HepG2 (cell line): ENCODE measurements at regions not wholly inside any gene's neighbourhood (a gene's known extent, or its start where the extent isn't known, plus 50 kb on each side); places are given as distances from the start of the nearest gene placed in this dataset.
A peak's percentile ranks its signal among the peaks of the same experiment; 100 is the strongest.
"Not testable (repeated sequence)": the region's sequence is repeated elsewhere in the genome, so short reads cannot be mapped to it uniquely, and the experiment has no call there.

Experiments used
- ATAC-seq: fragments of 200-7000 bp; cut with Tn5 transposase; 3 replicates; pipeline ENCODE4 v1.9.1; 2020; ENCODE audit warnings: mild to moderate bottlenecking, moderate library complexity
- BruUV-seq: library from RNA; stranded (reverse); fragments of 400-500 nt; replicated peaks from 2 replicates; lab custom pipeline; 2021; lab: Mats Ljungman, UMichigan
- CTCF ChIA-PET: fragments of 300-600 bp; formaldehyde crosslinking; extraction: SDS; loops from one replicate; lab custom pipeline; 2021; ENCODE audit warnings: low total read pairs, inconsistent platforms, low intra/inter-chr PET ratio; lab: Yijun Ruan, JAX
- POLR2A ChIA-PET: fragments of 350-600 bp; sonication (Branson Sonifier 250); formaldehyde crosslinking; loops from one replicate; lab custom pipeline; 2020; ENCODE audit warnings: antibody characterized with exemption, inconsistent platforms; lab: Yijun Ruan, JAX
- DNase-seq: peaks from one replicate; pipeline ENCODE4 v3.0.0-alpha.2; 2015; ENCODE audit warnings: low spot score
- FAIRE-seq: peaks from 3 replicates; lab custom pipeline; 2011; peaks lifted over from hg19 to GRCh38; lab: Jason Lieb, UNC
- H2AFZ ChIP-seq: one replicate; pipeline ENCODE4 v1.6.1; 2011; ENCODE audit warnings: low read length, inconsistent platforms
- H3K27ac ChIP-seq: fragments of 300-600 bp; 3 replicates; pipeline ENCODE4 v1.8.0; 2011; ENCODE audit warnings: mixed run types, mild to moderate bottlenecking, mixed read lengths, low read length, inconsistent platforms; ENCODE audit not compliant: insufficient read depth; ENCODE audit errors: extremely low read length
- H3K27me3 ChIP-seq, 2 experiments: fragments of 200-600 bp in 1 of 2; 2 replicates in 1 of 2; 3 replicates in 1 of 2; pipeline versions ENCODE4 v1.6.0 to v1.8.0; 2011; ENCODE audit warnings: low read length in 2 of 2, mild to moderate bottlenecking in 2 of 2, moderate library complexity in 2 of 2, inconsistent platforms in 1 of 2; ENCODE audit not compliant: insufficient read depth in 2 of 2, control insufficient read depth in 1 of 2
- H3K36me3 ChIP-seq, 2 experiments: fragments of 200-600 bp in 1 of 2; replicated peaks in 1 of 2; 2 replicates in 1 of 2; 3 replicates in 1 of 2; pipeline versions ENCODE4 v1.5.1 to v1.8.0; 2011; ENCODE audit warnings: low read length in 2 of 2, inconsistent platforms in 1 of 2; ENCODE audit not compliant: insufficient read depth in 2 of 2, control insufficient read depth in 1 of 2
- H3K4me1 ChIP-seq: 2 replicates; pipeline ENCODE4 v1.5.1; 2012; ENCODE audit warnings: low read length, inconsistent platforms; ENCODE audit not compliant: insufficient read depth
- H3K4me2 ChIP-seq: 2 replicates; pipeline ENCODE4 v1.6.0; 2011; ENCODE audit warnings: low read depth, low read length, inconsistent platforms
- H3K4me3 ChIP-seq, 3 experiments: fragments of 200-600 bp in 1 of 3; sonication (generic), shearing (Covaris generic) in 1 of 3; replicated peaks in 1 of 3; 2 replicates each; pipeline ENCODE4 v1.5.1; 2011 to 2016; ENCODE audit warnings: low read length in 3 of 3, inconsistent platforms in 2 of 3, low read depth in 2 of 3, mild to moderate bottlenecking in 2 of 3, control low read depth in 1 of 3, mixed read lengths in 1 of 3; ENCODE audit not compliant: insufficient read depth in 1 of 3
- H3K79me2 ChIP-seq: one replicate; pipeline ENCODE4 v1.6.1; 2011; ENCODE audit warnings: low read length, inconsistent platforms; ENCODE audit not compliant: insufficient read depth
- H3K9ac ChIP-seq: 2 replicates; pipeline ENCODE4 v1.6.0; 2011; ENCODE audit warnings: mild to moderate bottlenecking, low read depth, low read length, inconsistent platforms; ENCODE audit not compliant: insufficient read depth
- H3K9me3 ChIP-seq: 2 replicates; pipeline ENCODE4 v1.5.1; 2012; ENCODE audit warnings: mild to moderate bottlenecking, low read length
- H4K20me1 ChIP-seq: 2 replicates; pipeline ENCODE4 v1.6.0; 2011; ENCODE audit warnings: inconsistent platforms, mild to moderate bottlenecking, low read length, moderate library complexity; ENCODE audit not compliant: insufficient read depth
- WGBS: methylation state at CpG from one replicate; pipeline ENCODE4 v1.1.6; 2017; ENCODE audit warnings: low lambda C conversion rate; 5-methylcytosine and 5-hydroxymethylcytosine counted together
- in situ Hi-C: cut with HindIII; loops from 2 replicates; pipeline ENCODE4 v1.10.0; 2017; ENCODE audit warnings: low pct_unique_long_range_greater_than_20kb; ENCODE audit not compliant: extremely low pct_ligation_motif_present
- intact Hi-C: fragments of 100-400 bp; cut with micrococcal nuclease; formaldehyde crosslinking; loops from one replicate; pipeline ENCODE4 v1.10.0; 2022; ENCODE audit not compliant: unreplicated experiment

DNA sequence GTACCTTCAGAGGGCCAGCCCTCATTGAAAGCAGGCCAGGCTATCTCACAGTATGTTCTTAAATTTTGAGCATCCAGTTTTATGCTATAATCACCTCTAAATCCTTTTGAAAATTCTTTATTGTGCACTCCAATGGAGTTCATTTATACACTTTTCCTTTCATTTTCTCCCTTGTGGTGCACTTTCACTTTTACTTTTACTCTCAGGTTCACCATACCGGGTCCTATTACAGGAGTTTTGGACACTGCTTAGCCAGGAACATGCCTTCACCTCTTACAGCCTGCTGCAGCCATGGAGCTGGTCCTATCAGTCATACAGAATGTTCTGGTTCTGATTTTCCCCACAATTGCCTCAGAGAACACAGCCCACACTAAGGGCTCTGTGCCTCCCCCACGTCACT is 395.9 kb downstream of the CDY2B start:
- H3K36me3 ChIP-seq, H3K9me3 ChIP-seq, H3K4me3 ChIP-seq, H3K4me1 ChIP-seq, H3K4me2 ChIP-seq, DNase-seq, H3K27me3 ChIP-seq, H4K20me1 ChIP-seq, POLR2A ChIA-PET, in situ Hi-C loops, ATAC-seq, CTCF ChIA-PET, H3K27ac ChIP-seq, H3K79me2 ChIP-seq, H3K9ac ChIP-seq, H2AFZ ChIP-seq, BruUV-seq, FAIRE-seq, intact Hi-C loops: not testable (repeated sequence)
- WGBS, result no CpG with 5 or more reads among the region's 2 CpGs

DNA sequence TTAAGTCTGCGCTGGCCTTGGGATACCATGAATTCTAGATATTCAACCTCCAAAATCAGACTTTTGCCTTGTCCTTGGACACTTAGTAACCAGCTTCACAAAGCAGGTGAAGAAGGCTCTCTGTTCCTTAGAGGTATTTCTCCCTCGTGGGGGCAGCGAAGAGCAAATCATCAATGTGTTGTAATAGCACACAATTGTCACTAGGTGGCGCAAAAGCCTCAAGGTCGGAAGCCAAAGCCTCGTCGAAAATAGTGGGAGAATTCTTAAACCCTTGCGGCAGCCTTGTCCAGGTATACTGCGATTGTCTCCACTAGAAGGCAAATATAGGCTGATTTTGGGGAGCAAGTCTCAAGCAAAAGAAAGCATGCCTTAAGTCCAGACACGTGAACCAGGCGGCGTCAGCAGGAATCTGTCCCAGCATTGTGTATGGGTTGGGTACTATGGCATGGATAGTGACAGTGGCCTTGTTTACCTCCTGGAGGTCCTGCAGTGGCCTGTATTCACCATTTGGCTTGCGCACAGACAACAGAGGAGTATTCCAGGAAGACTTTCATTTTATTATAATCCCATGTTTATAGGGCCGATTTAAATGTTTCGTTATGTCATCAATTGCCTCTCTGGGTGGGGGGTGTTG is 398.5 kb downstream of the CDY2B start:
- BruUV-seq, H4K20me1 ChIP-seq, H3K9ac ChIP-seq, H3K4me3 ChIP-seq, H3K9me3 ChIP-seq, H3K27ac ChIP-seq, H3K36me3 ChIP-seq, CTCF ChIA-PET, in situ Hi-C loops, H3K79me2 ChIP-seq, H2AFZ ChIP-seq, DNase-seq, H3K27me3 ChIP-seq, POLR2A ChIA-PET, H3K4me1 ChIP-seq, H3K4me2 ChIP-seq, intact Hi-C loops: not testable (repeated sequence)
- peak; percentile 80 for FAIRE-seq
- WGBS, result no CpG with 5 or more reads among the region's 15 CpGs
- ATAC-seq, result peak; percentile 66

DNA sequence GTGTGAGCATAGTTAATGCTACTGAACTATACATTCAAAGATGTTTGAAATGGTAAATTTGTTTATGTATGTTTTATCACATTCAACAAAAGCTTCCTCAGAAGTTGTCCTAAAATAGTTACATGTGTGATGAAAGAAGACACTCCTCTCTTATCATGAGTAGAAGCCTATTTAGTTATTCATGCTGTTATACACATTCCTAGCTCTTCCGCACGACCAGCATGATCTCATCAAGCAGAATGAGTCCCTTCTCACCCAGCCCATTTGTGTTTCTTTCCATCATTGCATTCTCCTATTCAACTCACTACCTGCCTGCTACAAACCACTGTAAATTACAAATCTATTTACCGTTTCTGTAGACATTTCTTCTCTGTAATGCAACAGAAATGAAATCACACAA is 408.0 kb downstream of the CDY2B start:
- H3K4me3 ChIP-seq, FAIRE-seq, H3K9ac ChIP-seq, H3K9me3 ChIP-seq, in situ Hi-C loops, H4K20me1 ChIP-seq, CTCF ChIA-PET, H2AFZ ChIP-seq, H3K27me3 ChIP-seq, BruUV-seq, POLR2A ChIA-PET, ATAC-seq, H3K4me2 ChIP-seq, H3K27ac ChIP-seq, H3K4me1 ChIP-seq, intact Hi-C loops, H3K79me2 ChIP-seq, H3K36me3 ChIP-seq, DNase-seq: not testable (repeated sequence)
- no CpG with 5 or more reads among the region's 3 CpGs for WGBS

DNA sequence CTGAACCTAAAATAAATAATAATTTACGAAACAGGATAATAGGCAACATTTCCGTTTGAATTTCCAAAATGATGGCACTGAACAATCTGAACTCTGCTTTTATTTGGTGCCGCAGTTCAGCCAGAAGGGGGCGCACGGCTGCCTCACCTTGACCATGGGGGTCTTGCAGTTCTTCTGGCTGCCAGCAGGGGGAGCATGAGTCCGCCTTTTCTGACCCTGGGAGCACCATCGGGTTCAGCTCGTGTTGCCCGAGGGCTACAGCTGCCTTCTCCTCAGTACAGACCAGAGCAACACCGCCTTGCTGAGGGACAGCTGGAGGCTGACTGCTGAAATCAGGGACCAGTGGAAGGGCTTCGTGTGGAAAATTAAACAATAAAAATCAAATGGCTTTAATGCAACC is 420.3 kb downstream of the CDY2B start:
- H3K9me3 ChIP-seq, H3K4me2 ChIP-seq, H3K4me3 ChIP-seq, H3K27me3 ChIP-seq, intact Hi-C loops, in situ Hi-C loops, H3K27ac ChIP-seq, DNase-seq, H3K79me2 ChIP-seq, H3K4me1 ChIP-seq, POLR2A ChIA-PET, H3K36me3 ChIP-seq, H2AFZ ChIP-seq, H3K9ac ChIP-seq, CTCF ChIA-PET, H4K20me1 ChIP-seq, BruUV-seq: not testable (repeated sequence)
- peak; percentile 96 for FAIRE-seq
- WGBS, result no CpG with 5 or more reads among the region's 11 CpGs
- peak; percentile 81 for ATAC-seq
